HG02943 (cell line): ENCODE measurements at regions not wholly inside any gene's neighbourhood (a gene's known extent, or its start where the extent isn't known, plus 50 kb on each side); places are given as distances from the start of the nearest gene placed in this dataset.
"Not testable (repeated sequence)": the region's sequence is repeated elsewhere in the genome, so short reads cannot be mapped to it uniquely, and the experiment has no call there.

Experiments
- ATAC-seq: cut with Tn5 transposase; IDR thresholded peaks from one replicate; pipeline ENCODE4 v1.9.1; 2021; ENCODE audit warnings: mild to moderate bottlenecking, low read depth, moderate library complexity; ENCODE audit not compliant: unreplicated experiment

DNA sequence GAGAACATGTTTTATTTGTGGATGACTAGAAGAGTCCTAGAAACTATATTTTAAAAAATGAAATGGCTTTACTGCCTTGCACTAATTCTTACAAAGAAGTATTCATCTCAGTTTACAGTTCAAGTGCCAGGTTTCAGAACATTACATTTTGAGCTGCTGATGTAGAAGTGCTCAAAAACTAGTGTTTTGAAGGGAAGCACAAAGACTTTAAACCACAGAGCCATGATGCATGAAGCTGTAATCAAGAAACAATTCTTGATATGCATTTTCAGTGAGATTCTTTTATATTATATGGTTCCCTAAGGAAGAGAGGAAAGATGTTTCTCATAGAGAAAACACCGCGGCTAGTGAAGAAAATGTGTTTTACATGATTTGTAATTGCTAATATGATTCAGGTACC is 1163.0 kb downstream of the RAPGEF2 start:
- no peak for ATAC-seq

DNA sequence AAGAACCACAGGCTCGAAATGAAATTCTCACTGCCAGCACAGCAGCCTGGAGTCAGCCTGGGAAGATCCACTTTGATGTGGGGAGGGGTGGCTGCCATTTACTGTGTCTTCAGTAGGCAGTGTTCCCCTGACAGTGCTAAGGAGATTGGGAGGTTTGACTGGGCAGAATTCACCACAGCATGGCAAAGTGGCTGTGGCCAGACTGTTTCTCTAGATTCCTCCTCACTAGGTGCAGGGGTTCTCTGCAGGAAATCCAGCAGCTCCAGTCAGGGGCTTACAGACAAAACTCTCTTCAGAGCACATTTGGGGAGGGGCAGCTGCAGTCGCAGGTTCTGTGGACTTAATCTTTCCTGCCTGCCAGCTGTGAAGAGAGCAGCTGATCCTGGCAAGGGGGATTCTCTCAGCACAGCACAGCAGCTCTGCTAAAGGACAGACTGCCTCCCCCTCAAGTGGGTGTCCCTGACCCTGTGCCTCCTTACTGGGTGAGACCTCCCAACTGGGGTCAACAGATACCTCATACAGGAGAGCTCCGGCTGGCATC is 1174.0 kb downstream of the RAPGEF2 start:
- ATAC-seq, result no peak

DNA sequence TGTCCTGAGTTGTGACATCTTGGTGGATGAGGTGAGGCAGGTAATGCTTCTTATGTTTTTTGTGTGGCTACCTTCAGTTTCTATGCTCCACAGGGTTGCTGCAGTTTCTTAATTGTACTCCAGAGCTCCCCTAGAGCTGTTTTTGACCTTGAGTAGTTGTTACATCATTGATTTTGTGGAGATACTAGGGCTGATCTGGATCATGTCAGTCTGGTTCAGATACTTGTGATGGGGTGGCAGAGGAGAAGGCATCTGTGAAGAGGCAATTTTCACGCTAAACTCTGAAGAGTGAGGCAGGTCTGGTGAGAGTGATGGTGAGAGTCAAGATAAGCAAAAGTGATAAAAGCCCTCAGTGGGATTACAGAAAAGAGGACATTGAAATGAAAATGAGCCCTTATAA is 1180.2 kb downstream of the RAPGEF2 start:
- ATAC-seq, result no peak

DNA sequence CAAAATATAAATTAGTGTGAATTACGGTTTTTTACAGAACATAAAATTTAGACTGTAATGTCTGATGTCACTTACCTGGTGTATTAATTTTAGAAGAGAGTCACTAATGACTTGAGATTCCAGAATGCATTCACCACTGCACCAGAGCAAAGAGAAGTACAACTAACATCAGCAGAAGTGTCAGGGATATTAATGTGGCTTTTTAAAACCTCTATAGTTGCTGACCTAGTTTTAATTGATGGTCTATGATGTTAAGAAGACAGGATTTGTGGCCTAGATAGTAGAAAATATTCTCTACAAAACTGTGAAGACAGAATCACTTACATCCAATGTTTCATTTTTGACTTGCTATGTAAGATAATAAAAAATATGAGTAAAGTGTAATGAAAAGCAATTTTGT is 1181.6 kb downstream of the RAPGEF2 start:
- ATAC-seq, result no peak

DNA sequence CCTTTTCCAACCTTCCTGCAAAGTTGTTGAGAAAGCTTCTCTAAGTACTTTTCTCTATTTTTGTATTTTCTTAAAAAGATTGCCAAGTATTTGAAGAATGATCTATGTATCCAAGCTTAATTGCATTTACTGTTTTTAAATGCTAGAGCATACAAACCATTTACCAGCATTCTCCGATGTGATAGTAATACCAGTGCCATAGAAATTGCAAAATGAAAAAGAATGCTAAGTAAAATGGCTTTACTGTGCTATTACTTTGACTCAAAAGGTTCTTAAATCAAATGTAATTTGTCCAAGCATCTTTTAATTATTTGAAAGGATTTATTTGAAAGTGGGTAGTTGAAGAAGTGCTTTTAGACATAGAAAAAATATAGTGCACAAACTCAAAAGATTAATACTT is 1183.2 kb downstream of the RAPGEF2 start:
- no peak for ATAC-seq

DNA sequence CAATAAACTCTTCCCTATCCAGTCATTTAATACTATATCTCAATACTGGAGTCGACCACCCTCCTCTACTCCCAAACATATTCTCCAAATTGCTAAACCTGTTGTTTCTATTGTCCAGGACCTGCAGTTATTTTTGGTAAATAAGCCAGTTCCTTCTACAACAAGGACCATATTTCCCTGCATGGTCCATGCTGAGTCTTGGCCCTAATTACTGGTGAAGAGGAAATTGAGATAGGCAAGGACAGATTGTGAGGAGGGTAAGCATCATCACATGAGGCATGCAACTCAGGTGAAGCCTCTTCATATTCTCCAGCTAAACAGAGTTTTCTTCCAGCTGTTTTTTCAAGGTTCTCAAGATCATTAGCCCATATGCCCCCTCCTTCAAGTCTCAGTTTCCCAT is 1193.6 kb downstream of the RAPGEF2 start:
- ATAC-seq, result no peak

DNA sequence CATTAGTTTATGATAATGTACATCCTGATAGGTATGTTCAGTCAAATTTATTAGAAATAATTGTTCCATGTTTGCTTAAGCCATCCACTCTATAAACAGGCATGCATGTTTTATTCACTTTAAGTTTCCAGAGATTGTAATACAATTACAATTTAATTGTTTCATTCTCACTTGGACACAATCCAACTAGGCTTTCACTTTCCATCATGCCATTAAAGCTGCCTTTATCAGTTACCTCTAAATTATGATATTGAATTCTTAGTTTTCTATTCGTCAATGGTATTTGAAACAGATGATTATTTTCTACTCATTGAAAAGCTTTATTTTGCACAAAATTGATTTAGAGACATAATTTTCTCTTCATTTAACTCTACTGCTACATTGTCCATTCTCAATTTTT is 1196.3 kb downstream of the RAPGEF2 start:
- ATAC-seq, result no peak

DNA sequence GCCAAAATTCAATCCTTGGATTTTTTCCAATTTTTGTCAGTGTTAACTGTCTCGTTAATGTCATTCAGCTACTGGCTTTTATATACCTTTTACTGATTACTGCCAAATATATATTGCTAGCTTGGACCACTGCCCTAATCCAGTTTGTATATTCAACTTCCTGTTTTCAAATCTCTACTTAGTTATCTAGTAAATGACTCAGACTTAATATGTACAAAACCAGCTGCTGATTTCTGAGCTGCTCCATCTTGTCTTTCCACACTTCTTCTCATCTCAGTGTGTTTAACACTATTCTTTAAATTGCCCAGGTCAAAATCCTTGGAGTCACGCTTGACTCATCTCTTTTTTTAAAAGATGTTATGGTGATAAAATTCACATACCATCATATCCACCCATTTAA is 1196.7 kb downstream of the RAPGEF2 start:
- ATAC-seq, result no peak

DNA sequence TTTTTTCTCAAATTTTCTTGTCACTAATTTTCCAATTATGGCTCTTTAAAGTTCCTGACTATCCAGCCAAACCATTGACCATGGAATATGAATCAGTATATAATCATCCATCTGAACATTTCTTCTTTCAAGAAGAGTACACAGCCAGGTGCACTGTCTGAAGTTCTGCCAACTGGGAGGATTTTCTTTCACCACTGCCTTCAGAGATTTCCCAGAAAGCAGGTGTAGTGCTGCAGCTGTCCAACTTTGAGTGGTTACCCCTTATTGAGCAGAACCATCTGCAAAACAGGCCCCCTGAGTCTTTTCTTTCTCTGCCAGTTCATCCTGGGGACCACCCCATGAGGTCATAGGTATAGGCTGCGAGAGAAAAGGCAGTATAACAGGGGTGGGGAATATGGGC is 1213.2 kb downstream of the RAPGEF2 start:
- ATAC-seq, result no peak

DNA sequence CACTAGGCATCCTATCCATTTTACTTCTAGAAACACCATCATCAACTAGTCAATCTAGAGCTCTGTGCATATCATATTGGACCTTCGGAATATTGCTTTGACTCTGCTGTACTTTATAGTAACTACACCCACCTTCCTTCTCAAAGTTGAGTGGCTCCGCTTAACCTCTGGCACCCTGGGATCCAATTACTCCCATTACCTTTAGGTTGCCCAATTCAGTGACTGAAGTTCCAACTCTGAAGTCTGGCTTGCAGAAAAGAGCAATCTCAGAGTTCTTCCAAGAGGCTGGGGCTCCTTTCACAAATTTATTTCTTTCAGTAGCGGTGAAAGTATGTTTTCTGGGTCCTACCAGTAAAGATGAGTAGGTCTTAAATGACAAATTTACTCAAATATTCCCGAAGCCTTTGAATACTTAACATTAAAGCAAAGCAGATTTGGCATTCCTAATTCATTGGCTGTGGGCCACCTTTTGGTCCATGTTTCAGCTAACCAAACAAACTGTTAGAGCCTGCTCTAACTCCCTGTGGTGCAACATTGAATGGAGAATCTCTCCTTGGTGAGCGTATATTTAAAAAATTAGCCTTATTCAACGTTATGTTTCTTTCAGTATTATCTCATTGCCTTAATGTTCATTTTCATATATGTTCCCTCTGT is 1215.8 kb downstream of the RAPGEF2 start:
- ATAC-seq, result no peak

DNA sequence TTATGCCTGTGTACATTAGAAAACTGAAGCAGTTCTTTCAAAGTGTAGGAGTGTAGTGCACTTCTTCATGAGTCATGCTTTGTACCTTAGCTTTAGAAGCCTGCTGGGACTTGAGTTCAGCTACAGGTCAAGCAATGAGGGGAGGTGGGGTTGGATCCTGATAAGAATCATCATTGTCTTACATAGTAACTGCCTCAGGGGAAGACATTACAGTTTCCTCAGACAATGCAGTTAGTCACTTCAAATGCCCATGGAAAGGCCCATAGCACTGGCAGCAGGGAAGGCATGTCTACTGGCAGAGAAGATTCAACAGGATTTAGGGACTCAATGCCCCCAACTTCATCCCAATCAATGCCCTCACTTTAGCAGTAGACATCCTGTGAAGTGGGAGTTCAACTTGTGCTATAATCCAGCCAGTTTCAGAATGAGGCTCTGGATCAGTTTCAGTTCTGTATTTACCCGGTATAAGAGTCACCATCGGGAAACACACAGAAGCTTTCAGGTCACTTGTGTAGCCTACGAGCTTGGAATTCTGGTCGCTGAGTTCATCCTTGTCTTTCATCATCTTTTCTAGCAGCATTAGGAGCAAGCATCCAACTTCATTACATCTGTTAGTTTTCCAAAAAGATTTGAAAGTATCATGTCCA is 1216.5 kb downstream of the RAPGEF2 start:
- ATAC-seq, result no peak

DNA sequence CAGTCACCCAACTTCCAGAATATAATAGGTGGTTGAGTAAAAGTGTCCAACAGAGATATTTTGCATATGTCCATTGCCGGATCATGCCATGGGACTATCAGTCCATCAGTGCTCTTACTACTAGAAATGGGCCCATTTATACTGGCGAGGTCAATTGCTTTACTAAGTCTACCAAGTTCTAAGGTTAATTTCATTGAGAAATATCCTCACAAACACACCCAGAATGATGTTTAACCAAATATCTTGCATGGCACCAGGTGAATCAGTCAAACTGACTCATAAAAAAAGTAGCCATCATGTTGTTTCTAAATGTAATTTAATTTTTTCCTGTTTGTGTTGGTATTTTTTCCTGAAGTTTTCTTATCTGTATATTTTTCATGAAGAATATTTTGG is 1217.0 kb downstream of the RAPGEF2 start:
- ATAC-seq, result no peak

DNA sequence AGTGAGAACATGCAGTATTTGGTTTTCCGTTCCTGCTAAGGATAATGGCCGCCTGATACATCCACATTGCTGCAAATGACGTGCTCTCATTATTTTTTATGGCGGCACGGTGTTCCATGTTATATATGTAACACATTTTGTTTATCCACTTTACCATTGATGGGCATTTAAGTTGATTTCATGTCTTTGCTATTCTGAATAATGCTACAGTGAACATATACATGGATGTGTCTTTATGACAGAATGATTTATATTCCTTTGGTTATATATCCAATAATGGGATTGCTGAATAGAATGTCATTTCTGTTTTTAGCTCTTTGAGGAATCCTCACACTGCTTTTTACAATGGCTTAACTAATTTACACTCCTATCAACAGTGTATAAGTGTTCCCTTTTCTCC is 1223.2 kb downstream of the RAPGEF2 start:
- no peak for ATAC-seq

DNA sequence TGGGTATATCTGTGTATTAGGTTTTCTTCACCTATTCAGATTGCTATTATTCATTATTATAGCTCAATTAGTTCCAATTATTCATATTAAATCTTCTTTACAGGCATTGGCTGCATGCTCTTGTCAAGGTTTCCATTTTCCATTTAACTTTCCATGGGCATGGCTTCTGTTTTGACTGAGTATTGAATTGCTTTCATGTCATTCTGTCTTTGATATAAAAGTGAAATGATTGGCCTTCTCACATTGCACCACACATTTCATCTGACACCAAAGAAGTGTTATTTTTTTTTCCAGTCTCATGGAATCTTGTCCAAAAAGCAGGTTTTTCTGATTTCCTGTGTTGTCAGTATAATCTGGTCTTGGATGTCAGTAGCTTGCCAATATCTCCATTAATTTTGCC is 1244.3 kb downstream of the RAPGEF2 start:
- no peak for ATAC-seq

DNA sequence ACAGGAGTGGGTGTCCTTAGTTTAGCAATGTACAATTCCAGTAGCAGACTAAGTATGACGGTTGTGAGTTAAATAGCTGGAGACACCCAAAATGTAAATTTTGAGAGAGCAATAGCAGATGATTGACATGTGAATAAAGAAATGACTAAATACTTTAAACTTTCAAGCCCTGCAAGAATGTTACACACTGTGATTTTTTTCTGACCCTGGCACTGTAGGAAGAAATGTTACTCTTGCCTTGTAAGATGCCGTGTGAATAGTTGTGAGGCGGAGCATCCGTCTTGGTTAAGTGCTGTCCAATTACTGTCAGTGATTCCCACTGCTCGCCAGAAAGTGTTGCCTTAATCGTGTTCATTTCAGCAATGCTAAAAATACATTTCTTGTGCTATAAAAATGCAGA is 1248.1 kb downstream of the RAPGEF2 start:
- no peak for ATAC-seq

DNA sequence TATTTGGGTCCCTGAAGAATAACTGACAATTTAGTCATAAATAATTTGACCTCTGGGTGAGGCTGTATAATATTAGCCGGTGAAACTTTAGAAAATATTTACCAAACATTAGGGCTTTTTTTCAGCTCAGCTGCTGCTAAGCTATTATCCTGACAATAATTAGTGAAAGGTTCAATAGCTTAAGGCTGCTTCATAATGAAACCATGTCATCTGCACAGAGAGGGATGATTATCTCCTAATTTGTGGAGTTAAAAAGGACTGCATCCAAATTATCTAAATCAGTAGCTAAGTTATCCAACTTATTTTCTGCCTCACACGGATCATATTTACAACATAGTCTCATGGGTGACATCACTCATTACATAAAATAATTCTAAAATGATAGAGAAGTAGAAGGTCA is 1249.8 kb downstream of the RAPGEF2 start:
- ATAC-seq, result no peak

DNA sequence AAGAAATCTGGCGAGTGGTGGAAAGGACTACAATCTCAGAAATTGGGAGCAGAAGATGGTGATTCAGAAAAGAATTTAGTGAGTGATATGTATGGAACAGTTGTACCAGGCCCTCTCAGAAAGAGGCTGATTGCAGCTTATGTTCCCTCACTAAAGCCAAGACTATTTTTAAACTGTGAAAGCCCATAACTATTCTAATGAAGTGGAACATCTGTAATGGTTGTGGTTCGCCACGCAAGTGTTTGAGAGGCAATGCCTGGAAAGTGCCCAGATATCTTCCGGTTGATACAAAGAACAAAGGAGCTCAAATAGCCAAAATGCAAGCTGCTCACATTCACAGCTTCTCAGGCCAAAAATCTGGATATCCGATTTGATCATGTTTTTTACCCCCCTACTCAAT is 1250.7 kb downstream of the RAPGEF2 start:
- ATAC-seq, result no peak

DNA sequence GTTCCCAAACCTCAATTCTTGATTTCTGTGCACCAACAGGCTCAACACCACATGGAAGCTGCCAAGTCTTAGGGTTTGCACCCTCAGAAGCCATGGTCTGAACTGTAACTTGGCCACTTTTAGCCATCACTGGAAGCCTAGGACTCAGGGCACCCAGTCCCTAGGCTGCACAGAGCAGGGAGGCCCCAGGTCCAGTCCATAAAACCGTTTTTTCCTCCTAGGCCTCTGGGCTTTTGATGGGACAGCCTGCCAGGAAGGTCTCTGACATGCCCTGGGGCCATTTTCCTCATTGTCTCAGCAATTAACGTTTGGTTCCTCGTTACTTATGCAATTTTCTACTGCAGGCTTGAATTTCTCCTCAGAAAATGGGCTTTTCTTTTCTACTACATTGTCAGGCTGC is 1259.6 kb downstream of the RAPGEF2 start:
- ATAC-seq, result no peak

DNA sequence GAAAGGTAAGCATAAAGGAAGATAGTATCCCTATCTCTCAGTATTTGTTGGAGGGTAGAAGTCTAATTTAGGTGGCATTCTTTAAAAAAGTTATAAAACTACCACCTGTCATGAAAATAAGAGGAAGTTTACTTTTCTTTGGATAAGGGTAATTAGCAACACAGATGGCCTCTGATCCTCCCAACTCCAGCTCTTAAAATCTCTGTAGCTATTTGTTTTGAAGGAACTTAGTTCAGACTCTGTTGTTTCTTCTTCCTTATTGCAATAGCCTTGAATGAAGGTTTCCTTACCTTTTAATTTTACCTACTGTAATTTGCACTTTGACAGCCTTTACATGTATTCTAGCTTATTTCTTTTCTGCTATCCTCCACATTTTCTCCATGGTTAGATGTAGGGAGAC is 1261.3 kb downstream of the RAPGEF2 start:
- ATAC-seq, result no peak

DNA sequence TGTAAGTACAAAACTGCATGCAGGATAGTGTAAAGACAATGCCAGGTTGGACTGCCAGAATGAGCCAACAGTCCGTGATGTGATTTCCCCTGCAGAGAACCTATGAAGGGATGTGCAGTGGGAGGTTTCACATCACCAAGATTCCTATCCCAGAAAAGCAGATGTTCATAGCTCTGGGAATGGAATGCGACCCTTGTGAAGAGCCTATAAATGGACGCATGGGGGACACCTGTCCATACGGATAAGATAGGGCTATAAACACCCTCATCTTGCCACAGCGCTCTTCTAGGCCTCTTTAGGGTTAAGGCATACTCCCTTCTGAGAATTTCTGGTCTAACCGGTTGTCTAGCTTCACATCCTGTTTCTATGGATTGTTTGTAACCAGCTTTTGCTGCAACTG is 1261.8 kb downstream of the RAPGEF2 start:
- ATAC-seq, result not testable (repeated sequence)

DNA sequence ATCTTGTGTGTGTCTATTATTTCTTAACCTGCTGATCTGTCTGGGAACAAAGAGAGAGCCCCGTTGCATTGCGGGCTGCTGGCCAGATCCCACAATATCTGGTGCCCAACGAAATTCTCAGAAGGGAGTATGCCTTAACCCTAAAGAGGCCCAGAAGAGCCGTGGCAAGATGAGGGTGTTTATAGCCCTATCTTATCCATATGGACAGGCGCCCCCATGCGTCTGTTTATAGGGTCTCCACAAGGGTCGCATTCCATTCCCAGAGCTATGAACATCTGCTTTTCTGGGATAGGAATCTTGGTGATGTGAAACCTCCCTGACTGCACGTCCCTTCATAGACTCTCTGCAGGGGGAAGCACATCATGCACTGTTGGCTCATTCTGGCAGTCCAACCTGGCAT is 1262.5 kb downstream of the RAPGEF2 start:
- not testable (repeated sequence) for ATAC-seq

DNA sequence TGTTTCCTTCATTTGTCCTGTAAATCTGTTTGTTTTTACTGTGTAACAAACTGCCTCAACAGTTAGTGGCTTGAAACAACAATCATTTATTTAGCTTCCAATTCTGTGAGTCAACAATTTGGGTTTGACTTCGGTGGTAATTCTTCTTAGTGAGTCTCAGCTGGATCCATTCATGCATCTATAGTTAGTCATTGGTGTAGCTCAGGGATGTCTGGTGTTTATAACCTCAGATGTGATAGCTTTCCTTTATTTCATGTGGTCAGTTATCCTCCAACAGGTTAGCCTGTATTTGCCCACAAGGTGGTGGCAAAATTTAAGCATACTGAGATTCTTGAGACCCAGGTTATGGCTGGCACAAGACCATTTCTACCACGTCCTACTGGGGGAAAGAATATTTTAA is 1267.2 kb downstream of the RAPGEF2 start:
- no peak for ATAC-seq
